Spleen (tissue), 7 donors: ENCODE measurements at regions not wholly inside any gene's neighbourhood (a gene's known extent, or its start where the extent isn't known, plus 50 kb on each side); places are given as distances from the start of the nearest gene placed in this dataset.

Experiments
- CTCF ChIP-seq, 11 experiments: fragments of 200-600 bp in 7 of 11; fragments of 450-650 bp in 4 of 11; sonication (generic) in 4 of 11; IDR thresholded peaks in 8 of 11; conservative IDR thresholded peaks in 3 of 11; 1 replicate in 7 of 11; 2 replicates in 4 of 11; pipeline versions ENCODE4 v1.4.0 to v1.8.0; 2016 to 2021; ENCODE audit warnings: antibody characterized with exemption in 11 of 11, inconsistent platforms in 4 of 11, mild to moderate bottlenecking in 1 of 11
- POLR2A ChIP-seq, 3 donors: fragments of 450-650 bp; IDR thresholded peaks; one replicate each; pipeline ENCODE4 v1.5.1; 2017; ENCODE audit warnings: antibody characterized with exemption in 3 of 3, mild to moderate bottlenecking in 1 of 3
- donor health status: DM: no; HTN: no; CAD: no; lungs with moderate emphysema.
- donor health status: DM: no; HTN: no; CAD: no.
- donor health status: DM: no; HTN: no; CAD: no.

DNA sequence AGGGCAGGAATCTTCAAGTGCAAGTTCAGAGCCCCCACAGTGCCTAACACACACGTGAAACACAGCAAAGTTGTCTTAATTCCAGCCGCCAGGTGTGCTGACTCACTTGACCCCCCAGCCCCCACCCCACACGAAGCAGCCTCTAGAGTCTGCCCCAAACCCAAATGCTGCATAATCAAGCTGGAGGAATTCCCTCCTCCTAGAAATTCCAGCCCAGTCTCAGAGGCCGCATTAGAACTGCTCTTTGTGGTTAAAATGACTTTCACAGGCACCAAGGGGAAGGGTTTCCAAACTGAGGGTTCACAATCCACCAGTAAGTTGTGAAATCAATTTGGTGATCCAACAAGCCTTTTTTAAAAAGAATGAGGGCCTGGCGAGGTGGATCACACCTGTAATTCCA lies 67.0 kb upstream of the PLXNA4 start:
- no peak for TF ChIP-seq POLR2A (IDR thresholded peaks at IDR 0.05)
- no peak for TF ChIP-seq CTCF (IDR thresholded peaks at IDR 0.05 in 8 of 11, conservative IDR thresholded peaks at IDR 0.05 in 3 of 11)
